Naive thymus-derived CD4-positive, alpha-beta T cell (primary cell): ENCODE measurements at regions not wholly inside any gene's neighbourhood (a gene's known extent, or its start where the extent isn't known, plus 50 kb on each side); places are given as distances from the start of the nearest gene placed in this dataset.
A peak's percentile ranks its signal among the peaks of the same experiment; 100 is the strongest.
"Not testable (repeated sequence)": the region's sequence is repeated elsewhere in the genome, so short reads cannot be mapped to it uniquely, and the experiment has no call there.

ENCODE experiments used
- ATAC-seq: fragments of 150-1000 bp; cut with Tn5 transposase; 2 replicates; pipeline ENCODE4 v1.10.0; 2021; ENCODE audit warnings: mild to moderate bottlenecking, moderate library complexity
- CTCF ChIA-PET: fragments of 350-600 bp; sonication (Branson Sonifier 250); formaldehyde crosslinking; loops from one replicate; lab custom pipeline; 2021; ENCODE audit warnings: antibody characterized with exemption; lab: Charles Lee
- POLR2A ChIA-PET: fragments of 350-600 bp; sonication (Branson Sonifier 250); formaldehyde crosslinking; loops from one replicate; lab custom pipeline; 2021; ENCODE audit warnings: antibody characterized with exemption, inconsistent platforms; lab: Charles Lee
- DNase-seq, 9 donors: peaks; one replicate each; pipeline versions ENCODE4 v3.0.0 to v3.0.0-alpha.2; 2020 to 2022; ENCODE audit warnings: mixed read lengths in 1 of 9
- H3K27ac ChIP-seq: one replicate; pipeline ENCODE4 v1.7.0; 2013; ENCODE audit warnings: mild to moderate bottlenecking, low read depth, low read length, moderate library complexity
- H3K27me3 ChIP-seq, 2 donors: one replicate each; pipeline ENCODE4 v1.7.0; 2013; ENCODE audit warnings: low read length in 2 of 2, mild to moderate bottlenecking in 2 of 2, moderate library complexity in 2 of 2; ENCODE audit not compliant: control insufficient read depth in 2 of 2, insufficient read depth in 2 of 2
- H3K36me3 ChIP-seq, 3 experiments: 1 replicate in 2 of 3; 2 replicates in 1 of 3; pipeline ENCODE4 v1.7.0; 2013; ENCODE audit warnings: low read length in 3 of 3, mild to moderate bottlenecking in 3 of 3, moderate library complexity in 1 of 3; ENCODE audit not compliant: insufficient read depth in 3 of 3, control insufficient read depth in 2 of 3
- H3K4me1 ChIP-seq, 2 donors: one replicate each; pipeline ENCODE4 v1.7.0; 2013; ENCODE audit warnings: low read length in 2 of 2, mild to moderate bottlenecking in 2 of 2, moderate library complexity in 1 of 2; ENCODE audit not compliant: control insufficient read depth in 2 of 2, insufficient read depth in 2 of 2
- H3K4me3 ChIP-seq: 2 replicates; pipeline ENCODE4 v1.7.0; 2013; ENCODE audit warnings: mild to moderate bottlenecking, low read length
- H3K9me3 ChIP-seq, 3 experiments: 1 replicate in 2 of 3; 2 replicates in 1 of 3; pipeline ENCODE4 v1.7.0; 2013; ENCODE audit warnings: low read length in 3 of 3; ENCODE audit not compliant: control insufficient read depth in 2 of 3
- H3K27ac Mint-ChIP-seq, 9 donors: one replicate each; pipeline ENCODE4 v1.8.0; 2020 to 2022; ENCODE audit warnings: mixed read lengths in 9 of 9, mild to moderate bottlenecking in 8 of 9, moderate library complexity in 5 of 9, inconsistent platforms in 2 of 9
- H3K27me3 Mint-ChIP-seq, 5 donors: one replicate each; pipeline ENCODE4 v1.8.0; 2021 to 2022; ENCODE audit warnings: mixed read lengths in 5 of 5, mild to moderate bottlenecking in 1 of 5
- H3K36me3 Mint-ChIP-seq, 5 donors: one replicate each; pipeline ENCODE4 v1.8.0; 2020 to 2022; ENCODE audit warnings: mixed read lengths in 5 of 5, mild to moderate bottlenecking in 3 of 5, inconsistent platforms in 1 of 5
- H3K4me1 Mint-ChIP-seq, 7 donors: one replicate each; pipeline ENCODE4 v1.8.0; 2020 to 2022; ENCODE audit warnings: mixed read lengths in 7 of 7, mild to moderate bottlenecking in 3 of 7, inconsistent platforms in 1 of 7
- H3K4me3 Mint-ChIP-seq, 10 donors: one replicate each; pipeline ENCODE4 v1.8.0; 2020 to 2022; ENCODE audit warnings: mild to moderate bottlenecking in 10 of 10, mixed read lengths in 10 of 10, moderate library complexity in 6 of 10, inconsistent platforms in 2 of 10
- H3K9me3 Mint-ChIP-seq, 11 donors: one replicate each; pipeline ENCODE4 v1.8.0; 2020 to 2022; ENCODE audit warnings: mixed read lengths in 11 of 11, mild to moderate bottlenecking in 4 of 11, inconsistent platforms in 1 of 11, moderate library complexity in 1 of 11
- intact Hi-C, 2 donors: fragments of 100-400 bp; cut with micrococcal nuclease; formaldehyde crosslinking; loops; one replicate each; pipeline ENCODE4 v1.15.1; 2023

DNA sequence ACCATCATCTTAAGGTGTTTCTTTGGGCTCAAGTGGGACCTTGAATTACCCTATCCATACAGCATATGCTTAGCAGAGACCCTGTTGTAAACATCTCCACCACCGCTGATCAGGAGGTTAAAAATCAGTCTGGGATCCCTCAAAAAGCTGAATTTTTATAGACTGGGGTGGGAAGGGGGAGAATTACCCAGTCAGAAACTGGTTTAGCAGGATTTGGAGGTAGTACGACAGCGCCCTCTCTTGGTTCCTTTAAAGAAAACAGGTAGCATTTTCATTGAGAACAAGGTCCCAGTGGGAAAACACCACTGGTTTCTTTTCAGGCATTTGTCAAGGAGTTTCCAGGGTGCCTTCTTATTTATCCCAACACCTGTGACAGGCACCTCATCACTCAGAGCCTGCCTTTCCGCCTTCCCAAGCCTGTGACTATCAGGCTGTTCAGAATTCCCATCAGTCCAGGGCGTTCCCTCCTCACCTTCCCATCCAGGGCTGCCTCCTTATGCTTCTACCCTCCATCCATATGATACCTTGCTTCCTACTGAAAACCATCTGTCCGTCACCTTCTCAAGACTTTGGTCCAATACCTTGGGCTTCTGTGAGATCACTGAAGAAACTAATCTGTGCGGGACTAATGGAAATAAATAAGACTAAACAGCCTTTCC is 203.8 kb upstream of the RAI14 start:
- H3K9me3 ChIP-seq: no peaks in the 10 kb centered on the region
- POLR2A ChIA-PET: no interaction called here

DNA sequence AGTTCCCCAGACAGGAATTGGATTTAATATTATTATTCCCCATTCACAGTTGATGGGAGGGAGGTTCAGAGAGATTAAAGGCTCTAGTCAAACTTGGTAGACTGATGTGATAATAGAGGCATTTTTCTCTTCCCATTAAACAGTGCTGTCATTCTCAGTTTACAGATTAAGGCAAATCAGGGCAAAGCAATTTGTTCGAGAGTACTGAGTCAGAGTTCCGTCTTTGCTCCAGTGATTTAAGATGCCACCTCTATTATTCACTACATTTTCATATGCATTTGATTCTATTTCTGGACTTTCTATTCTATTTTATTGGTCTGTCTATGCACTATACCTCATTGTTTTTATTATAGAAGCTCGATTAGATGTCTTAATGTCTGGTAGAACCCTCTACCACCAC is 201.0 kb upstream of the RAI14 start:
- Mint-ChIP-seq H3K27me3 (peaks cover 0 to 24% (median 20%) of the 10 kb centered on the region in 5 donors), H3K27ac (no peak overlapping the region), H3K4me3 (no peak overlapping the region), H3K9me3 (peaks cover 0 to 4% (median 0%) of the 10 kb centered on the region in 11 donors), H3K36me3 (no peaks in the 10 kb centered on the region), H3K4me1 (no peaks in the 10 kb centered on the region)
- Histone ChIP-seq H3K4me3 (no peak overlapping the region), H3K4me1 (no peaks in the 10 kb centered on the region), H3K27me3 (no peaks in the 10 kb centered on the region), H3K9me3 (no peaks in the 10 kb centered on the region), H3K36me3 (no peaks in the 10 kb centered on the region), H3K27ac (no peak overlapping the region)
- DNase-seq: no peak
- ChIA-PET CTCF (interaction anchor here (0.9 to 1.0 kb wide), 2 partner anchors 21 to 368 kb away, joined by 3 read pairs; no protein-coding TSS in a partner anchor), POLR2A (no interaction called here)
- intact Hi-C loops: no loop called here
- no peak for ATAC-seq

More for the DNA sequence above, 203.8 kb upstream of the RAI14 start:
- peaks cover 0 to 31% (median 25%) of the 10 kb centered on the region in 5 donors for H3K27me3 Mint-ChIP-seq
- H3K4me3 Mint-ChIP-seq: no peak overlapping the region
- CTCF ChIA-PET: no interaction called here
- no peaks in the 10 kb centered on the region for H3K36me3 Mint-ChIP-seq
- no peak for ATAC-seq
- H3K4me3 ChIP-seq: no peak overlapping the region
- DNase-seq: no peak
- no peaks in the 10 kb centered on the region for H3K4me1 ChIP-seq
- no peak overlapping the region for H3K27ac ChIP-seq
- H3K4me1 Mint-ChIP-seq: peaks cover 0 to 1% (median 0%) of the 10 kb centered on the region in 7 donors
- H3K36me3 ChIP-seq: no peaks in the 10 kb centered on the region
- peaks cover 0 to 2% (median 0%) of the 10 kb centered on the region in 11 donors for H3K9me3 Mint-ChIP-seq
- no peaks in the 10 kb centered on the region for H3K27me3 ChIP-seq
- H3K27ac Mint-ChIP-seq: no peak overlapping the region
- intact Hi-C loops: no loop called here

DNA sequence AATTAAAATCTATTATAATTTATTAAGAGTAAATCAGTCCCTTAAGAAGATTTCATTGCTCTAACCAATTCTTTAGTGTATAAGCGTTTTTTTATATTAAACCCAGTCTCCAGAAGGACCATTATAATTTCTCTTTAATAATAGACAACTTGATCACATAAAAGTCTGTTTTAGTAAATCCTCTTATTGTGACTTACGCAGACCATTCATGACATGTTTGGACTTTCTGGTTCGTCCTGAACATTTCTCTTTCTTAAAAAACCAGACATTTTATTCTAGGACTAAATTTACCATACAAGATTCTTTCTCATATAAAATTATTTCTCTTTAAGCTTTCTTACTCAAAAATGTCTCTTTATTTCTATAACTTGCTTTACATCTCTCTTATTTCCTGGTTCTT is 196.2 kb upstream of the RAI14 start:
- DNase-seq: no peak
- ATAC-seq: no peak
- H3K4me3 Mint-ChIP-seq: no peak overlapping the region
- no peaks in the 10 kb centered on the region for H3K36me3 ChIP-seq
- no peak overlapping the region for H3K27ac Mint-ChIP-seq
- H3K36me3 Mint-ChIP-seq: no peaks in the 10 kb centered on the region
- H3K4me1 Mint-ChIP-seq: peaks cover 0 to under 1% (median 0%) of the 10 kb centered on the region in 7 donors
- no peaks in the 10 kb centered on the region for H3K4me1 ChIP-seq
- POLR2A ChIA-PET: no interaction called here
- H3K9me3 ChIP-seq: no peaks in the 10 kb centered on the region
- intact Hi-C loops: no loop called here
- H3K27me3 Mint-ChIP-seq: peaks cover 0 to 17% (median 8%) of the 10 kb centered on the region in 5 donors
- CTCF ChIA-PET: no interaction called here
- H3K9me3 Mint-ChIP-seq: peaks cover 0 to 17% (median 1%) of the 10 kb centered on the region in 11 donors
- H3K27me3 ChIP-seq: no peaks in the 10 kb centered on the region
- H3K27ac ChIP-seq: no peak overlapping the region
- no peak overlapping the region for H3K4me3 ChIP-seq

GRCh38 chr5:34460496-34460895 is 195.6 kb upstream of the RAI14 start:
- Histone ChIP-seq H3K27me3 (no peaks in the 10 kb centered on the region), H3K27ac (no peak overlapping the region), H3K4me3 (no peak overlapping the region), H3K9me3 (no peaks in the 10 kb centered on the region), H3K36me3 (no peaks in the 10 kb centered on the region), H3K4me1 (no peaks in the 10 kb centered on the region)
- Mint-ChIP-seq H3K36me3 (no peaks in the 10 kb centered on the region), H3K4me3 (no peak overlapping the region), H3K27ac (no peak overlapping the region), H3K4me1 (peaks cover 0 to 4% (median 0%) of the 10 kb centered on the region in 7 donors), H3K9me3 (peaks cover 0 to 17% (median 1%) of the 10 kb centered on the region in 11 donors), H3K27me3 (peaks cover 0 to 19% (median 8%) of the 10 kb centered on the region in 5 donors)
- intact Hi-C loops: no loop called here
- DNase-seq: no peak
- POLR2A ChIA-PET: no interaction called here
- CTCF ChIA-PET: no interaction called here
- ATAC-seq: no peak

DNA sequence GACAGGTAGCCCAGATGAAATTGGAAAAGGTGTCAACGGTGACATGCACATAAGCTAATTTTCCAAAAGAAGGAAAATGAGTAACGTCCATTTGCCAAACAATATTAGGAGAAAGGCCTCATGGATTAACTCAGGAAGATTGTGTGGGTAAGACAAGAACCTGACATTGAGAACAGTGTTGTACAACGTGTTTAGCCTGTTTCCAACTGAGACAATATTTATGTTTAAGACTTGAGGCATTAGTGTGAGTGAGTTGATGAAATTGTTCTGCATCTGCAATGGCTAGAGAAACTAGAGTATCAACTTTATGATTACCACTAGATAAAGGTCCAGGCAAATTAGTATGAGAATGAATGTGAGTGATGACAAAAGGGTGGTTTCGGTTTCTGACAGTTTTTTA is 191.3 kb upstream of the RAI14 start:
- ATAC-seq (no peak), DNase-seq (no peak)
- H3K4me1 Mint-ChIP-seq: peaks cover 0 to 16% (median 0%) of the 10 kb centered on the region in 7 donors
- H3K27ac Mint-ChIP-seq: no peak overlapping the region
- no peak overlapping the region for H3K27ac ChIP-seq
- no peak overlapping the region for H3K4me3 Mint-ChIP-seq
- ChIA-PET POLR2A (no interaction called here), CTCF (interaction anchor here (0.6 to 3.0 kb wide), 3 partner anchors 464 to 1598 kb away, joined by 4 to 18 read pairs (median 4); no protein-coding TSS in a partner anchor)
- peaks cover 0 to 34% (median 8%) of the 10 kb centered on the region in 5 donors for H3K27me3 Mint-ChIP-seq
- H3K9me3 ChIP-seq: no peaks in the 10 kb centered on the region
- no peaks in the 10 kb centered on the region for H3K36me3 Mint-ChIP-seq
- H3K9me3 Mint-ChIP-seq: peaks cover 0 to 13% (median 1%) of the 10 kb centered on the region in 11 donors
- intact Hi-C loops: loop anchor here (1.0 kb wide), 3 partner anchors 468 to 1029 kb away; partner anchors contain the start of gene TARS1 (in 1 of the 2)
- H3K4me1 ChIP-seq: no peaks in the 10 kb centered on the region
- no peak overlapping the region for H3K4me3 ChIP-seq
- H3K27me3 ChIP-seq: no peaks in the 10 kb centered on the region
- H3K36me3 ChIP-seq: no peaks in the 10 kb centered on the region

DNA sequence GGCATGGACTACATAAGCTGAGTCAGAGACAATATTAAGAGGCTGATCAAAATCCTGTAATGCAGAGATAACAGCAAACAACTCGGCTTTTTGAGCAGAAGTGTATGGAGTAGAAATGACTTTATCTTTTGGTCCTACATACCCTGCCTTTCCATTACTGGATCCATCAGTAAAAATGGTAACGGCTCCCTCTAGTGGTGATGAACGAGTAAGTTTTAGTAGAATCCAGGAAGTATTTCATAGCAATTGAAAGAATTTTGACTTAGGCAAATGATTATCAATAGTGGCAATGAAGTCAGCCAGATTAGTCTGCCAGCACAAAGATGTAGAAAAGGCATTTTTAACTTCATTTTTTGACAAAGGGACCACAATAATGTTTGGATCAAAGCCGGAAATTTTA is 190.8 kb upstream of the RAI14 start:
- H3K27me3 ChIP-seq, H3K27ac ChIP-seq, H3K4me3 Mint-ChIP-seq, H3K36me3 ChIP-seq, POLR2A ChIA-PET, H3K9me3 ChIP-seq, H3K4me3 ChIP-seq, ATAC-seq, H3K36me3 Mint-ChIP-seq, H3K27ac Mint-ChIP-seq, H3K4me1 ChIP-seq: not testable (repeated sequence)
- H3K4me1 Mint-ChIP-seq: peaks cover 0 to 16% (median 0%) of the 10 kb centered on the region in 7 donors
- H3K27me3 Mint-ChIP-seq: peaks cover 0 to 34% (median 8%) of the 10 kb centered on the region in 5 donors
- intact Hi-C loops: loop anchor here (1.0 kb wide), 3 partner anchors 468 to 1029 kb away; partner anchors contain the start of gene TARS1 (in 1 of the 2)
- H3K9me3 Mint-ChIP-seq: peaks cover 0 to 13% (median 1%) of the 10 kb centered on the region in 11 donors
- DNase-seq: peak in 7 of 9 donors; percentile 26 to 63 (median 52)
- CTCF ChIA-PET: interaction anchor here (1.4 to 3.0 kb wide), 2 partner anchors 465 to 469 kb away, joined by 4 to 18 read pairs; no protein-coding TSS in a partner anchor
